ENCODE measurements at regions not wholly inside any gene's neighbourhood (a gene's known extent, or its start where the extent isn't known, plus 50 kb on each side); places are given as distances from the start of the nearest gene placed in this dataset.

DNA sequence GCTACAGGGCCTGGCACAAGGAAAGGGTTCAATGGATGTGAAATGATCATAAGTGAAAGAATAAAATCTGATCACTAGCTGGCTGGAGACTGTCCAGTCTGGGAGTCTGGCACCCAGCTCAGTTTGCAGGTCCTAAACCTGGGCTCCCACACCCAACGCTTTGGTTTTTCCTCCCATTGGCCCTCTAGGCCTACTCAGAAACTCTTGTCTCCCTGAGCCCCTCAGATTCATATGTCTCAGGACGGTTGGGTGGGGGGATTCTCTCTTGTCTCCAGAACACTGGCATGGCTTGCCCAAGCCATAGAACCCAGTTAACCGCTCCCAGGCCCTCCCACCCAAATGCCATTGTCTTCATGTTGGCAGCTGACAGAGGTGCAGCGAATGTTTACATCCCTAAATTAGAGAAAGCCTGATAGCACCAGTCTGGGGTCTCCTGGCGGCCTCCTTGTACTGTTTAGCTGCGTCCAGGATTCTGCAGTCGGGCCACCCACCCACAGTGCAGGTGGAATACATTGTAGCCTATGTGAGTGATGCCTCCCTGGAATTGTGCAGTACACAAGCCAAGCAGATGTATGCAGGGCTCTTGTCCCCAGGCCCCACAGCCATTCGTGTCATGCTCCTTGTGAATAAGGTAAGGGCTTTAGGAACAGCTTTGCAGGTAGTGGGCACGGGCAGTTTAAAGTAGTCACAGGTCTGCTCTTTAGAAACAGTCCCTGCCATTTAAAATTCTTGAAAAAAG, 266.3 kb downstream of the XXYLT1 start:
- TF ChIP-seq, protein P1, sequence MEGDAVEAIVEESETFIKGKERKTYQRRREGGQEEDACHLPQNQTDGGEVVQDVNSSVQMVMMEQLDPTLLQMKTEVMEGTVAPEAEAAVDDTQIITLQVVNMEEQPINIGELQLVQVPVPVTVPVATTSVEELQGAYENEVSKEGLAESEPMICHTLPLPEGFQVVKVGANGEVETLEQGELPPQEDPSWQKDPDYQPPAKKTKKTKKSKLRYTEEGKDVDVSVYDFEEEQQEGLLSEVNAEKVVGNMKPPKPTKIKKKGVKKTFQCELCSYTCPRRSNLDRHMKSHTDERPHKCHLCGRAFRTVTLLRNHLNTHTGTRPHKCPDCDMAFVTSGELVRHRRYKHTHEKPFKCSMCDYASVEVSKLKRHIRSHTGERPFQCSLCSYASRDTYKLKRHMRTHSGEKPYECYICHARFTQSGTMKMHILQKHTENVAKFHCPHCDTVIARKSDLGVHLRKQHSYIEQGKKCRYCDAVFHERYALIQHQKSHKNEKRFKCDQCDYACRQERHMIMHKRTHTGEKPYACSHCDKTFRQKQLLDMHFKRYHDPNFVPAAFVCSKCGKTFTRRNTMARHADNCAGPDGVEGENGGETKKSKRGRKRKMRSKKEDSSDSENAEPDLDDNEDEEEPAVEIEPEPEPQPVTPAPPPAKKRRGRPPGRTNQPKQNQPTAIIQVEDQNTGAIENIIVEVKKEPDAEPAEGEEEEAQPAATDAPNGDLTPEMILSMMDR (IDR thresholded peaks at IDR 0.05), result no peak
- TF ChIP-seq POLR2AphosphoS5 (IDR thresholded peaks at IDR 0.05) (no peak), POLR2A (IDR thresholded peaks at IDR 0.05) (no peak)

Measured in prostate gland (tissue), 2 donors.